ENCODE measurements at regions not wholly inside any gene's neighbourhood (a gene's known extent, or its start where the extent isn't known, plus 50 kb on each side); places are given as distances from the start of the nearest gene placed in this dataset.

DNA sequence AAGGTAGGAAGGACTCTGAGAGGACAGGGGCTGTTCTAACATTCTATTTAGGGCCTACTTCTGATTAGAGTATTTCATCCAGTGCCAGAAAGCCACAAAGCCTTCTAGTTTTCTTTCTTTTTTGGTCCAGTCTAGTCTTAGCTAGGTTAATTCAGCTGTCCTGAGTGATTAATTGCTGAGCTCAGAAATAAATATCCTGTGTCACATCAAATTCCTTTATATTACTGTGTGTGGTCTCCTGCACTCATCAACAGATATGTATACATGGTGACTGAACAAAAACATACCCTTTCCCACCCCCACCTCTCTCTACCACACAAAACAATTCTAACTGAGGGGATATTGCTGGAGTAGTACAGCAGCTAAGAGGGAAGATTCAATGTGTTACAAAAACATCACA is 601.5 kb upstream of the NRSN1 start:
- no peak for TF ChIP-seq EZH2 (IDR thresholded peaks at IDR 0.05; ENCODE audit: borderline replicate concordance, low read length)
- TF ChIP-seq, protein P1, sequence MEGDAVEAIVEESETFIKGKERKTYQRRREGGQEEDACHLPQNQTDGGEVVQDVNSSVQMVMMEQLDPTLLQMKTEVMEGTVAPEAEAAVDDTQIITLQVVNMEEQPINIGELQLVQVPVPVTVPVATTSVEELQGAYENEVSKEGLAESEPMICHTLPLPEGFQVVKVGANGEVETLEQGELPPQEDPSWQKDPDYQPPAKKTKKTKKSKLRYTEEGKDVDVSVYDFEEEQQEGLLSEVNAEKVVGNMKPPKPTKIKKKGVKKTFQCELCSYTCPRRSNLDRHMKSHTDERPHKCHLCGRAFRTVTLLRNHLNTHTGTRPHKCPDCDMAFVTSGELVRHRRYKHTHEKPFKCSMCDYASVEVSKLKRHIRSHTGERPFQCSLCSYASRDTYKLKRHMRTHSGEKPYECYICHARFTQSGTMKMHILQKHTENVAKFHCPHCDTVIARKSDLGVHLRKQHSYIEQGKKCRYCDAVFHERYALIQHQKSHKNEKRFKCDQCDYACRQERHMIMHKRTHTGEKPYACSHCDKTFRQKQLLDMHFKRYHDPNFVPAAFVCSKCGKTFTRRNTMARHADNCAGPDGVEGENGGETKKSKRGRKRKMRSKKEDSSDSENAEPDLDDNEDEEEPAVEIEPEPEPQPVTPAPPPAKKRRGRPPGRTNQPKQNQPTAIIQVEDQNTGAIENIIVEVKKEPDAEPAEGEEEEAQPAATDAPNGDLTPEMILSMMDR (IDR thresholded peaks at IDR 0.05; ENCODE audit: low read length) = no peak

All from OCI-LY1 (cell line).